ENCODE measurements at regions not wholly inside any gene's neighbourhood (a gene's known extent, or its start where the extent isn't known, plus 50 kb on each side); places are given as distances from the start of the nearest gene placed in this dataset.

DNA sequence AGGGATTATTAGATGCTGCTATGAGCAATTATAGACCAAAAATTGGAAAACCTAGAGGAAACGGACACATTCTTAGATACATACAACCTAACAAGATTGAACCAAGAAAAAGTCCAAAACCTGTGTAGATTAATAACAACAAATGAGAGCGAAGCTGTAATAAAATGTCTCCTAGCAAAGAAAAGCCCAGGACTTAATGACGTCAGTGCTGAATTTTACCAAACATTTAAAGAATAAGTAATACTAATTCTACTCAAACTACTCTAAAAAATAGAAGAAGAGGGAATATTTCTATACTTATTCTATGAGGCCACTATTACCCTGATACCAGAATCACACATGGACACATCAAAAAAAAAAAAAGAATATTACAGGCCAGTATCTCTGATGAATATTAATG lies 309.5 kb upstream of the ANO5 start:
- TF ChIP-seq, protein P1, sequence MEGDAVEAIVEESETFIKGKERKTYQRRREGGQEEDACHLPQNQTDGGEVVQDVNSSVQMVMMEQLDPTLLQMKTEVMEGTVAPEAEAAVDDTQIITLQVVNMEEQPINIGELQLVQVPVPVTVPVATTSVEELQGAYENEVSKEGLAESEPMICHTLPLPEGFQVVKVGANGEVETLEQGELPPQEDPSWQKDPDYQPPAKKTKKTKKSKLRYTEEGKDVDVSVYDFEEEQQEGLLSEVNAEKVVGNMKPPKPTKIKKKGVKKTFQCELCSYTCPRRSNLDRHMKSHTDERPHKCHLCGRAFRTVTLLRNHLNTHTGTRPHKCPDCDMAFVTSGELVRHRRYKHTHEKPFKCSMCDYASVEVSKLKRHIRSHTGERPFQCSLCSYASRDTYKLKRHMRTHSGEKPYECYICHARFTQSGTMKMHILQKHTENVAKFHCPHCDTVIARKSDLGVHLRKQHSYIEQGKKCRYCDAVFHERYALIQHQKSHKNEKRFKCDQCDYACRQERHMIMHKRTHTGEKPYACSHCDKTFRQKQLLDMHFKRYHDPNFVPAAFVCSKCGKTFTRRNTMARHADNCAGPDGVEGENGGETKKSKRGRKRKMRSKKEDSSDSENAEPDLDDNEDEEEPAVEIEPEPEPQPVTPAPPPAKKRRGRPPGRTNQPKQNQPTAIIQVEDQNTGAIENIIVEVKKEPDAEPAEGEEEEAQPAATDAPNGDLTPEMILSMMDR (IDR thresholded peaks at IDR 0.05): no peak
- TF ChIP-seq EP300 (IDR thresholded peaks at IDR 0.05) (no peak), POLR2A (IDR thresholded peaks at IDR 0.05) (no peak)

Measured in stomach (tissue), 4 donors.